GM12878 (cell line): ENCODE measurements at regions not wholly inside any gene's neighbourhood (a gene's known extent, or its start where the extent isn't known, plus 50 kb on each side); places are given as distances from the start of the nearest gene placed in this dataset.

Experiments used
- ATAC-seq: fragments of 200-7000 bp; cut with Tn5 transposase; 3 replicates; pipeline ENCODE4 v1.9.1; 2020; ENCODE audit warnings: mild to moderate bottlenecking, moderate library complexity
- BruUV-seq: library from RNA; stranded (reverse); fragments of 400-500 nt; replicated peaks from 2 replicates; lab custom pipeline; 2021; lab: Mats Ljungman, UMichigan
- CTCF ChIA-PET: fragments of 300-600 bp; sonication (Branson Sonifier 250); formaldehyde crosslinking; extraction: SDS; loops from one replicate; lab custom pipeline; 2021; ENCODE audit warnings: inconsistent platforms; lab: Yijun Ruan, JAX
- POLR2A ChIA-PET: fragments of 350-600 bp; formaldehyde crosslinking; extraction: SDS; loops from one replicate; lab custom pipeline; 2021; ENCODE audit warnings: inconsistent platforms; lab: Charles Lee
- RAD21 ChIA-PET: fragments of 300-600 bp; sonication (Branson Sonifier 250); formaldehyde crosslinking; loops from one replicate; lab custom pipeline; 2023; ENCODE audit warnings: antibody characterized with exemption; ENCODE audit not compliant: unreplicated experiment; lab: Charles Lee
- SMC1A ChIA-PET: fragments of 300-600 bp; sonication (Branson Sonifier 250); formaldehyde crosslinking; loops from one replicate; lab custom pipeline; 2023; ENCODE audit not compliant: unreplicated experiment, uncharacterized antibody; lab: Charles Lee
- DNase-seq: peaks from one replicate; pipeline ENCODE4 v3.0.0-alpha.2; 2011; ENCODE audit warnings: low read depth, low spot score
- FAIRE-seq: peaks from 3 replicates; lab custom pipeline; 2011; peaks lifted over from hg19 to GRCh38; lab: Jason Lieb, UNC
- H2AFZ ChIP-seq: 2 replicates; pipeline ENCODE4 v1.6.0; 2011; ENCODE audit warnings: low read depth, low read length, control low read depth; ENCODE audit not compliant: control insufficient read depth
- H3K27ac ChIP-seq: 2 replicates; pipeline ENCODE4 v1.5.1; 2011; ENCODE audit warnings: control low read depth; ENCODE audit not compliant: control insufficient read depth, insufficient read depth
- H3K27me3 ChIP-seq, 2 experiments: replicated peaks in 1 of 2; 2 replicates each; pipeline versions ENCODE4 v1.6.0 to v1.6.1; 2011; ENCODE audit warnings: low read length in 1 of 2; ENCODE audit not compliant: control insufficient read depth in 2 of 2, insufficient read depth in 2 of 2
- H3K36me3 ChIP-seq, 2 experiments: 2 replicates each; pipeline ENCODE4 v1.5.1; 2011; ENCODE audit warnings: low read length in 1 of 2; ENCODE audit not compliant: control insufficient read depth in 2 of 2, insufficient read depth in 2 of 2
- H3K4me1 ChIP-seq: 2 replicates; pipeline ENCODE4 v1.6.1; 2011; ENCODE audit warnings: mild to moderate bottlenecking, low read length, moderate library complexity, mixed read lengths; ENCODE audit not compliant: control insufficient read depth, insufficient read depth
- H3K4me2 ChIP-seq: 2 replicates; pipeline ENCODE4 v1.6.0; 2011; ENCODE audit warnings: control low read depth; ENCODE audit not compliant: control insufficient read depth, insufficient read depth
- H3K4me3 ChIP-seq: fragments of 200-600 bp; sonication (generic); 2 replicates; pipeline ENCODE4 v1.5.1; 2016
- H3K79me2 ChIP-seq: 2 replicates; pipeline ENCODE4 v1.6.0; 2011; ENCODE audit warnings: low read length; ENCODE audit not compliant: control insufficient read depth, insufficient read depth
- H3K9ac ChIP-seq: 2 replicates; pipeline ENCODE4 v1.8.0; 2011; ENCODE audit warnings: low read length, control low read depth, mixed read lengths; ENCODE audit not compliant: control insufficient read depth, insufficient read depth
- H3K9me3 ChIP-seq: replicated peaks from 3 replicates; pipeline ENCODE4 v1.5.1; 2011; ENCODE audit warnings: mild to moderate bottlenecking, low read length; ENCODE audit not compliant: control insufficient read depth, insufficient read depth
- H4K20me1 ChIP-seq: 2 replicates; pipeline ENCODE4 v1.6.0; 2011; ENCODE audit not compliant: control insufficient read depth, insufficient read depth
- ATF3 ChIP-seq: IDR thresholded peaks from 2 replicates; pipeline ENCODE4 v1.6.1; 2011; ENCODE audit warnings: low read depth, mild to moderate bottlenecking, low read length, moderate library complexity, borderline replicate concordance; ENCODE audit errors: extremely low read depth
- BHLHE40 ChIP-seq, 2 experiments: fragments of 450-650 bp in 1 of 2; IDR thresholded peaks; 2 replicates each; pipeline ENCODE4 v1.6.1; 2011 to 2017; ENCODE audit warnings: low read depth in 2 of 2, borderline replicate concordance in 1 of 2, improper control_type of control experiment in 1 of 2, low read length in 1 of 2, mild to moderate bottlenecking in 1 of 2
- BMI1 ChIP-seq: fragments of 450-650 bp; IDR thresholded peaks from 2 replicates; pipeline ENCODE4 v1.6.1; 2016; ENCODE audit warnings: mild to moderate bottlenecking, moderate library complexity, borderline replicate concordance
- BRCA1 ChIP-seq: IDR thresholded peaks from 2 replicates; pipeline ENCODE4 v1.6.1; 2011; ENCODE audit warnings: low read depth, low read length, improper control_type of control experiment
- CBX5 ChIP-seq: sonication (generic); IDR thresholded peaks from 2 replicates; pipeline ENCODE4 v1.6.1; 2016; ENCODE audit warnings: low read depth, moderate library complexity, mild to moderate bottlenecking, inconsistent platforms
- HSF1 ChIP-seq: fragments of 150-350 bp; IDR thresholded peaks from 2 replicates; pipeline ENCODE4 v1.6.1; 2014; ENCODE audit warnings: mild to moderate bottlenecking, low read depth, low read length
- IRF4 ChIP-seq: IDR thresholded peaks from 2 replicates; pipeline ENCODE4 v1.6.1; 2011; ENCODE audit warnings: low read depth, low read length
- KLF5 ChIP-seq: fragments of 450-650 bp; IDR thresholded peaks from 2 replicates; pipeline ENCODE4 v1.6.1; 2014; ENCODE audit warnings: mild to moderate bottlenecking; ENCODE audit not compliant: partially characterized antibody
- MLLT1 ChIP-seq: fragments of 450-650 bp; IDR thresholded peaks from 2 replicates; pipeline ENCODE4 v1.6.1; 2016; ENCODE audit warnings: mild to moderate bottlenecking
- NFYA ChIP-seq: IDR thresholded peaks from 2 replicates; pipeline ENCODE4 v1.6.1; 2011; ENCODE audit warnings: low read depth, mild to moderate bottlenecking, low read length, improper control_type of control experiment, borderline replicate concordance
- POLR2AphosphoS2 ChIP-seq: IDR thresholded peaks from 2 replicates; pipeline ENCODE4 v1.6.1; 2011; ENCODE audit warnings: low read depth, mild to moderate bottlenecking, low read length, improper control_type of control experiment, moderate library complexity
- POU2F2 ChIP-seq: IDR thresholded peaks from 3 replicates; pipeline ENCODE4 v1.6.1; 2011; ENCODE audit warnings: low read depth, mild to moderate bottlenecking, low read length, borderline replicate concordance
- RAD21 ChIP-seq: IDR thresholded peaks from 2 replicates; pipeline ENCODE4 v1.6.1; 2011; ENCODE audit warnings: mild to moderate bottlenecking, low read depth, low read length, moderate library complexity; ENCODE audit not compliant: insufficient read depth
- RBBP5 ChIP-seq: fragments of 200-600 bp; sonication (generic); conservative IDR thresholded peaks from 2 replicates; pipeline ENCODE4 v1.6.1; 2016
- RELB ChIP-seq: fragments of 450-650 bp; IDR thresholded peaks from 2 replicates; pipeline ENCODE4 v1.6.1; 2017; ENCODE audit warnings: low read depth, mild to moderate bottlenecking, moderate library complexity
- SIX5 ChIP-seq: IDR thresholded peaks from 2 replicates; pipeline ENCODE4 v1.6.1; 2011; ENCODE audit warnings: mild to moderate bottlenecking, low read depth, low read length, moderate library complexity; ENCODE audit not compliant: severe bottlenecking
- SMC3 ChIP-seq: IDR thresholded peaks from 2 replicates; pipeline ENCODE4 v1.6.1; 2011; ENCODE audit warnings: low read length, improper control_type of control experiment, borderline replicate concordance
- SUZ12 ChIP-seq: fragments of 200-600 bp; sonication (generic); IDR thresholded peaks from one replicate; pipeline ENCODE4 v1.6.1; 2018; ENCODE audit warnings: antibody characterized with exemption, mild to moderate bottlenecking; ENCODE audit not compliant: unreplicated experiment
- TCF12 ChIP-seq: IDR thresholded peaks from 2 replicates; pipeline ENCODE4 v1.6.1; 2011; ENCODE audit warnings: low read depth, mild to moderate bottlenecking, low read length
- YBX1 ChIP-seq: fragments of 450-650 bp; IDR thresholded peaks from 2 replicates; pipeline ENCODE4 v1.6.1; 2016; ENCODE audit warnings: antibody characterized with exemption
- ZNF207 ChIP-seq: fragments of 450-650 bp; IDR thresholded peaks from 2 replicates; pipeline ENCODE4 v1.6.1; 2014; ENCODE audit warnings: antibody characterized with exemption, mild to moderate bottlenecking, borderline replicate concordance
- WGBS: methylation state at CpG from one replicate; pipeline ENCODE4 v1.1.6; 2016; ENCODE audit warnings: low lambda C conversion rate; ENCODE audit not compliant: insufficient replicate concordance, insufficient coverage; ENCODE audit errors: missing lambda C conversion rate; 5-methylcytosine and 5-hydroxymethylcytosine counted together
- in situ Hi-C: fragments of 300-500 bp; cut with MboI; formaldehyde crosslinking; loops from 9 replicates; pipeline ENCODE4 v1.14.3; 2018; ENCODE audit warnings: mixed read lengths
- intact Hi-C: fragments of 100-400 bp; cut with micrococcal nuclease; formaldehyde crosslinking; loops from one replicate; pipeline ENCODE4 v1.14.2; 2022; ENCODE audit not compliant: unreplicated experiment

GRCh38 chrX:11944501-11944900 is 186.5 kb downstream of the MSL3 start (continued):
- TF ChIP-seq MLLT1 (no peak), SMC3 (peak; percentile 22; the same call in 1 of the 2 replicates), IRF4 (no peak), RELB (no peak), BHLHE40 (IDR thresholded peaks at IDR 0.05; ENCODE audit: borderline replicate concordance in 1 of 2, low read depth in 2 of 2, low read length in 1 of 2) (no peak), CBX5 (no peak), RAD21 (peak; percentile 32), BRCA1 (no peak), RBBP5 (no peak)

GRCh38 chrX:11949291-11949690 is 189.0 kb upstream of the FRMPD4 start:
- no peak overlapping the region for H3K27ac ChIP-seq
- RAD21 ChIA-PET: no interaction called here
- no peaks in the 10 kb centered on the region for H4K20me1 ChIP-seq
- 67% methylated on average over 1 of the region's 1 CpG for WGBS
- BruUV-seq: no TSS peak
- SMC1A ChIA-PET: no interaction called here
- H3K4me1 ChIP-seq: no peaks in the 10 kb centered on the region
- H3K79me2 ChIP-seq: no peaks in the 10 kb centered on the region
- no peak overlapping the region for H3K4me2 ChIP-seq
- H2AFZ ChIP-seq: no peak overlapping the region
- CTCF ChIA-PET: no interaction called here
- ATAC-seq (no peak), DNase-seq (no peak), FAIRE-seq (no peak)
- TF ChIP-seq SUZ12 (no peak), TCF12 (no peak), POLR2AphosphoS2 (no peak), HSF1 (no peak), YBX1 (no peak), ATF3 (no peak), NFYA (no peak), ZNF207 (no peak), BMI1 (no peak), SIX5 (no peak), POU2F2 (no peak), KLF5 (no peak)
- no peak overlapping the region for H3K4me3 ChIP-seq
- H3K27me3 ChIP-seq: no peaks in the 10 kb centered on the region
- intact Hi-C loops (no loop called here), in situ Hi-C loops (no loop called here)
- H3K9ac ChIP-seq: no peak overlapping the region
- H3K36me3 ChIP-seq: no peaks in the 10 kb centered on the region
- H3K9me3 ChIP-seq: no peaks in the 10 kb centered on the region
- POLR2A ChIA-PET: no interaction called here
